HG02642 (cell line): ENCODE measurements at regions not wholly inside any gene's neighbourhood (a gene's known extent, or its start where the extent isn't known, plus 50 kb on each side); places are given as distances from the start of the nearest gene placed in this dataset.

Source experiments
- ATAC-seq: cut with Tn5 transposase; IDR thresholded peaks from one replicate; pipeline ENCODE4 v1.9.1; 2021; ENCODE audit warnings: mild to moderate bottlenecking; ENCODE audit not compliant: unreplicated experiment, poor library complexity

DNA sequence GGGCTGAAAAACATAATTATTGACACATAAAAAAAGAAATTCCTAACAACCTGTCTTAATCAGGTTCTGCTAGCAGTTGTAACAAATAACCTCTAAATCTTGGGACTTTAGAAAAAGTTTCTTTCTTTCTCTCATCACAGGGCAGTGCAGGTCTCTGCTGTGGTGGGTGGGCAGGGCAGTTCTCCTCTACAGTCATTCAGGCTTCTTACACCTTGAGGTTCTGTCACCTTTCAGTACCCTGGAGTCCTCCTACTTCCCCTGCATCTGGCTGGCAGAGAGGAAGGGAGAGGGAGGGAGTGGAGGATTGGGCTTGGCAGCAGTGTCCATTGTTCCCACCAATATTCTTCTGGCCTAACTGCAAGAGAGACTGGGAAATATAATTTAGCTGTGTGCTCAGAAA lies 112.2 kb upstream of the ANKRD55 start:
- ATAC-seq: no peak

DNA sequence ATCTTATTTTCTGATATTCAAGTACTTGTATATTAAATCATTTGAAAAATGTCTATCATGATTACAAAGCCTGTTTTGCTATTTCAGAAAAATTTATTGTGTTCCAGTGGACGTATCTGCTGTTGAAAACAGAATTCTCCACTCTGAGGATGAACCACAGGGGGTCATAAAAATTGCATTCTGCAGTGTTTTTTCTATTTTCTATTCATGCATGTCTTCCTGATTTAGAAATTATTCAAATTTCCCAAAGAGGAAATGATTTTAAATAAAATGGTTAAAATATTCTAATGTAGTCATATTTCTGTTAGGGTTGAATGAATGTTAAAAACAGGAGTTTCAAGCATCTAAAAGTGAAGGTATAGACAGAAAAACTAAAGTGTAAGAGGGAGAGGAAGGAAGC lies 111.5 kb upstream of the ANKRD55 start:
- ATAC-seq: no peak

DNA sequence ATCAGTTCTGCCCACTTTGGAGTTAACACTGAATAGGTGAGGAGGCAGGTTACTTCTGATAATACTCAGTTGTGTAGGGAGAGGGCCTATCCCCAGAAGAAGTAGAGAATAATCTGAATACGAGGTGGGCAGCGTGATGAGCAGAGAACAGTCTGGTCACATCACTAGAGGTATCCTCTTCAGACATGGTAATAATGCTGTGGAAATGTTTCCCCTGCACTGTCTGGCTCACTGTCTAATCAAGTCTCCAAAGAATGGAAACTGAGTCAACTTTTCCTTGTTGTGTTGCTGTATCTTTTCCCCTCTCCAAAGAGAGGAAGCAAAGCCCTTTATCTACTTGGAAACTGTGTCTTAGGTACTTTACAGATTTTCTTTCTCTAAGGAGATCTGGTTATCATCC lies 110.9 kb upstream of the ANKRD55 start:
- ATAC-seq: no peak

- no peak for ATAC-seq
Measured at GRCh38 chr5:56342616-56343015, 109.5 kb upstream of the ANKRD55 start.

DNA sequence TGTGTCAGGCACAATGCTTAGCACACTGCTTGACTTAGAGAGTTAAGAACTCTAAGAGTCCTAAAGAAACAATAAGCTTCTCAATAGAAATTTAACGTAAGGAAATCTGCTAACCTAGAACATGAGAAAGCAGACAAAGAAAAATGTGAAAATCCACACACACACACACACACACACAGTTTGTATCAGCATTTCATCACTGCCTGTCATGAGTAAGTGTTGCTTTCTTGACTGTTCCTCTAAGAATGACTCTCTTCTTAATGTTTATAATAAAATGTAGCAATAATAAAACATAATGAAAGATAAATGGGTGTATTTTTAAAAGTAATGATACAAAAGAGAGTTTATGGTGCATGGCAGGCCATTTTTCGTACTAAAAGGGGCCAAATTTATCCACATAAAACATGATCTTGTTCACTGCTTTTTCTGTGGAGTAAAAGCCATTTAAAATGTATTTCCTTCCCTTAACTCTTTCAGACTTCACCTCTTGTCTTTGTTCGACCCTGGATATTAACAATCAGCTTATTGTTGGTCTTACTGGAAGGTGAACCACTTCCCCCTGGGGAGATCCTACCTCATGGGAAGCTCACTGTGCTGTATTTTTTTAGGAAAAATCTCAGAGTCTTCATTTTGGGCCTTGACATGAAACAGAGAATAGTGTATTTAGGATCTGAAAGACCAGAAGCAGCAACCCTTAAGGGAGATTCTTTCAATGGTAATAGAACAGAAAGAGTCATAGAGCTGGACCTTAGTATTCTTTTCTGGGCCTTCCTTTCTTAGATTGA lies 107.3 kb upstream of the ANKRD55 start:
- ATAC-seq: no peak

GRCh38 chr5:56339732-56340131 lies 106.6 kb upstream of the ANKRD55 start:
- no peak for ATAC-seq

- no peak for ATAC-seq
Measured at GRCh38 chr5:56337715-56338319, 104.7 kb upstream of the ANKRD55 start.

GRCh38 chr5:56335212-56335611 lies 102.1 kb upstream of the ANKRD55 start:
- no peak for ATAC-seq

- no peak for ATAC-seq
Measured at GRCh38 chr5:56330806-56331205, 97.7 kb upstream of the ANKRD55 start.

DNA sequence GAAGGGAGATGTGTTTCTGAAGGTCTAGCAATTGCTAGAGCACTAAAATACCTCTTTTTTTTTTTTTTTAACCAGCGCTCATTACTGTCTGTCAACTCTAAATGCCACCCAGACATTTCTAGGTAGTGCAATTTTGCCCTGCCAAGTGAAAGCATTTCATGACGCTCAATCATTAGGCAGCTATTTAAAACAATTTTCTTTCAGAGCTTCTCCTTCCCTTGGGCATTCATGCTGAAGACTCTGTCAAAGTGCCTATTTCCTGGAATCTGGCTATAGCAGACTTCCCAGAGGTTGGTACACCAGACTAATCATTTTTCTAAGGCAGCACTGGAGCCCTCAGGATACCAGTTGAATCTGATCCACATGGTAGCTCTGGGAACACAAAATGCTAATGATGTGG lies 97.0 kb upstream of the ANKRD55 start:
- no peak for ATAC-seq

- ATAC-seq: peak; percentile 62
Measured at GRCh38 chr5:56329652-56330051, 96.5 kb upstream of the ANKRD55 start.

GRCh38 chr5:56328753-56329560 lies 95.8 kb upstream of the ANKRD55 start:
- ATAC-seq: peak; percentile 53

- peak; percentile 72 for ATAC-seq
Measured at GRCh38 chr5:56327809-56328208, 94.7 kb upstream of the ANKRD55 start.

- no peak for ATAC-seq
Measured at GRCh38 chr5:56326770-56327169, 93.6 kb upstream of the ANKRD55 start.

GRCh38 chr5:56326116-56326515 lies 93.0 kb upstream of the ANKRD55 start:
- ATAC-seq: no peak

DNA sequence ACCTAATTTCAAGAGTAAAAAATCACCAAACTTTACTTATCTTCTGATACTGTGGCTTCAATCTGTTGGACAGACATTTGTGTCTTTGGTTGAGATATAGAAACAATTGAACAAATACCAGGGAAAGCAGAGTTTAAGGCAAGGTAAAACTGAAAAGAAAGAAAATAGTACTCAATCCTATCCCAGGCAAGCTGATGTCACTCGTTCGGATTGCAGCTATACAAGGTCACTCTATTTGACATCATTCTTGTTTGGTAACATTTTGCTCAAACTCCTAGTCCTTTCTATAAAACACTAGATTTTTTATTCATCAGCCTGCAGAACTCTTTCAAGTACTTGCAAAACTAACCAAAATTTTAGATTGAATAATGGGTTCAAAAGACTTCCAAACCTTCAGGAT lies 91.9 kb upstream of the ANKRD55 start:
- ATAC-seq: no peak

DNA sequence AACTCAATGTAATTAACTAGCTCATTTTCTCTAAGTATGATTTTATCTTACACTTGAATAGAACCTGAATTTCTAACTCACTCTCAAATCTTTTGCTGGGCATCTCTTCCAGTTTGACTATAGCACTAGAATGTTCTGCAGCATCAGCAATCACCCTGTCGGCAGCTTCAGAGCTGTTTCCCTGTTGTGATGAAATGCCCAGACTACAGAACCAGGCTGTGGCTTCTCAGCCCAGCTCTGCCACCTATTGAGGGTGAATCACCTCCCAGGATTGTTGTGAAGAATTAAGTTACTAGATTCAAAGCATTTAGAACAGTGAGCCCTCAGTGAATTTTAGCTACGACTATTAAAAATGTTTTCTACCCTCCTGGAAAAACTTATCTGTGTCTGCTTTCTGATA lies 90.4 kb upstream of the ANKRD55 start:
- ATAC-seq: no peak

- no peak for ATAC-seq
Measured at GRCh38 chr5:56322592-56322991, 89.5 kb upstream of the ANKRD55 start.

DNA sequence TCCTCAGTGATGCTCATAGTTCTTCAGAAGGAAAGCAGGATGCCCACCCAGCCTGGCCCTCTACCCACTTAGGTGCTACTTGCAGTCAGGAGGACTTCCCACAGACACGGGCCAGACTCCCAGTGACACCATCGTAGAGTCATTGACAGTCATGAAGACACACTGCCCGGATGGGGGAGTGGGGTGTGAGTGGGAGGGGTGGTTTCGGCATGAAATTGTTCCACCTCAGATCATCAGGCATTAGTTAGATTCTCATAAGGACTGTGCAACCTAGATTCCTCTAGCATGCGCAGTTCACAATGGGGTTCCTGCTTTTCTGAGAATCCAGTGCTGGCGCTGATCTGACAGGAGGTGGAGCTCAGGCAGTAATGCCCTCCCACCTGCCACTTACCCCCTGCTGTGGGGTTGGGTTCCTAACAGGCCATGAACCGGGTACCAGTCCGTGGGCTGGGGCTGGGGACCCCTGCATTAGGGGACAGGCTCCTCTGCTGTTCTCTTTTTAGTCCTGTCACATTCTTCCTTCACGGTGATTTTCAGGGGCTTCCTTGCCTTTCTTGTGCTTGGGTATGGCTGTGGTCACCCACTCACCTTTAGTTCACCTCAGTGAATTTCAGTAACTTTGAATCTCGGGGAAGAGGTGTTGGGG lies 88.2 kb upstream of the ANKRD55 start:
- ATAC-seq: no peak

- ATAC-seq: no peak
Measured at GRCh38 chr5:56320686-56321085, 87.6 kb upstream of the ANKRD55 start.
